Esophagus squamous epithelium (tissue), 5 donors: ENCODE measurements at regions not wholly inside any gene's neighbourhood (a gene's known extent, or its start where the extent isn't known, plus 50 kb on each side); places are given as distances from the start of the nearest gene placed in this dataset.

Source experiments
- DNase-seq: peaks from one replicate; lab custom pipeline; 2025; lab: John Stamatoyannopoulos, UW
- H3K27ac ChIP-seq, 4 donors: fragments of 200-600 bp; sonication (generic); one replicate each; pipeline ENCODE4 v1.5.1; 2016 to 2019; ENCODE audit warnings: mild to moderate bottlenecking in 1 of 4
- H3K27me3 ChIP-seq, 4 donors: fragments of 200-600 bp; sonication (generic); 1 replicate in 3 of 4; 2 replicates in 1 of 4; pipeline versions ENCODE4 v1.5.1 to v1.6.0; 2017 to 2021; ENCODE audit warnings: antibody characterized with exemption in 1 of 4
- H3K36me3 ChIP-seq, 3 donors: fragments of 200-600 bp; sonication (generic); one replicate each; pipeline ENCODE4 v1.5.1; 2016 to 2019
- H3K4me1 ChIP-seq, 3 donors: fragments of 200-600 bp; sonication (generic); one replicate each; pipeline ENCODE4 v1.5.1; 2017 to 2019
- H3K4me3 ChIP-seq, 4 donors: fragments of 200-600 bp; sonication (generic); 1 replicate in 3 of 4; 2 replicates in 1 of 4; pipeline ENCODE4 v1.5.1; 2016 to 2019; ENCODE audit warnings: mild to moderate bottlenecking in 2 of 4, moderate library complexity in 1 of 4
- H3K9me3 ChIP-seq, 3 donors: fragments of 200-600 bp; sonication (generic); one replicate each; pipeline ENCODE4 v1.5.1; 2016 to 2019
- POLR2A ChIP-seq, 4 donors: fragments of 450-650 bp; IDR thresholded peaks; one replicate each; pipeline ENCODE4 v1.6.1; 2017; ENCODE audit warnings: antibody characterized with exemption in 4 of 4, mild to moderate bottlenecking in 4 of 4, moderate library complexity in 3 of 4
- WGBS, 2 donors: methylation state at CpG; one replicate each; pipeline ENCODE4 v1.1.5; 2018; 5-methylcytosine and 5-hydroxymethylcytosine counted together
- intact Hi-C: fragments of 100-400 bp; cut with DNase I; formaldehyde crosslinking; loops from one replicate; pipeline ENCODE4 v1.15.0; 2022
- TF ChIP-seq, protein P1 (sequence below), 6 experiments: fragments of 450-650 bp in 4 of 6; fragments of 200-600 bp in 2 of 6; sonication (generic) in 2 of 6; IDR thresholded peaks; one replicate each; pipeline ENCODE4 v1.5.1; 2016 to 2019; ENCODE audit warnings: antibody characterized with exemption in 6 of 6, mild to moderate bottlenecking in 4 of 6, moderate library complexity in 4 of 6
- donor health status: DM: yes; HTN: yes; CAD: no.

DNA sequence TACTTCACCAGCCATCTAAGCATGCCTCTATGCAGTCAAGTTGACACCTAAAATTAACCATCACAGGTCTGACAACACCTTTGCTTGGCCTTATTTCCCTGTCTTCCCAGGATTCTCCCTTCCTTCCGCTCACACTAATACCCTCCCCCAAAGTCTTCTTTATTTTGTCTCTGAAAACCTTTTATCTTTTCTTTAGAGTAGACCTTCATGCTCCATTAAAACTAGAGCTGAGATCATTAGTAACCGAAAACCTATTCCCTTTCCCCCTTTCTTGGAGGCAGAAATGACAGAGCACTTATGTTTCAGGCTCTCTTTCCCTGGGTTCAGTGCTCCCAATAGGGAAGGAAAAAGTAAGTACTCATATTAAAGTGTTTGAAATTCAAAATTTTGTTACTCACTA lies 423.8 kb downstream of the YTHDC2 start:
- 62 to 81% methylated on average over 2 of the region's 2 CpGs for WGBS, 2 donors
- intact Hi-C loops: no loop called here
- Histone ChIP-seq H3K4me1 (no peaks in the 10 kb centered on the region), H3K27ac (no peak overlapping the region), H3K36me3 (no peaks in the 10 kb centered on the region), H3K9me3 (no peaks in the 10 kb centered on the region), H3K27me3 (no peaks in the 10 kb centered on the region), H3K4me3 (no peak overlapping the region)
- TF ChIP-seq POLR2A (IDR thresholded peaks at IDR 0.05): no peak
- TF ChIP-seq, protein P1, sequence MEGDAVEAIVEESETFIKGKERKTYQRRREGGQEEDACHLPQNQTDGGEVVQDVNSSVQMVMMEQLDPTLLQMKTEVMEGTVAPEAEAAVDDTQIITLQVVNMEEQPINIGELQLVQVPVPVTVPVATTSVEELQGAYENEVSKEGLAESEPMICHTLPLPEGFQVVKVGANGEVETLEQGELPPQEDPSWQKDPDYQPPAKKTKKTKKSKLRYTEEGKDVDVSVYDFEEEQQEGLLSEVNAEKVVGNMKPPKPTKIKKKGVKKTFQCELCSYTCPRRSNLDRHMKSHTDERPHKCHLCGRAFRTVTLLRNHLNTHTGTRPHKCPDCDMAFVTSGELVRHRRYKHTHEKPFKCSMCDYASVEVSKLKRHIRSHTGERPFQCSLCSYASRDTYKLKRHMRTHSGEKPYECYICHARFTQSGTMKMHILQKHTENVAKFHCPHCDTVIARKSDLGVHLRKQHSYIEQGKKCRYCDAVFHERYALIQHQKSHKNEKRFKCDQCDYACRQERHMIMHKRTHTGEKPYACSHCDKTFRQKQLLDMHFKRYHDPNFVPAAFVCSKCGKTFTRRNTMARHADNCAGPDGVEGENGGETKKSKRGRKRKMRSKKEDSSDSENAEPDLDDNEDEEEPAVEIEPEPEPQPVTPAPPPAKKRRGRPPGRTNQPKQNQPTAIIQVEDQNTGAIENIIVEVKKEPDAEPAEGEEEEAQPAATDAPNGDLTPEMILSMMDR (IDR thresholded peaks at IDR 0.05): no peak
- DNase-seq: no peak

DNA sequence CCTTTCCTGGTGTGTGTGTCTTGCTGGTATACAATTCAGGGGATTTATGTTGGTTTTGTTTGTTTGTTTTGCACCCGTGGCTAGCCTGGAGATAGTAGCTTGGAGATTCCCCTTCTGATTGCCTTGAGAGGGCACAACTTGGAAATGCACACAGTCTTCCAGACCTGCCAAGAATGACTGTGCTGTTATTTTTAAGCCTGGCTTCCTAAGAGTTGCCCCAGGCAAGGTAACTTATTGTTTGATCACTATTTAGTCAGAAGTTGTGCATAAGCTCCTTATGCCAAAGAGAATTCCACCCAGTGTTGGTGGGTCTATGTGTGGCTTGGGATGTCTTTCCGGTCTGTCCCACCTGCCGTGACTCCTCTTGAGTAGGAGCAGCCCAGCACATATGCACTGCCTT lies 421.9 kb upstream of the KCNN2 start:
- Histone ChIP-seq H3K36me3 (no peaks in the 10 kb centered on the region), H3K4me1 (no peaks in the 10 kb centered on the region), H3K9me3 (no peaks in the 10 kb centered on the region), H3K27ac (no peak overlapping the region), H3K4me3 (no peak overlapping the region), H3K27me3 (no peaks in the 10 kb centered on the region)
- no peak for TF ChIP-seq POLR2A (IDR thresholded peaks at IDR 0.05)
- TF ChIP-seq, protein P1 (IDR thresholded peaks at IDR 0.05): no peak
- WGBS, 2 donors: 46 to 63% methylated on average over 3 of the region's 3 CpGs
- no peak for DNase-seq
- intact Hi-C loops: no loop called here

GRCh38 chr5:113950186-113950585 lies 411.7 kb upstream of the KCNN2 start:
- TF ChIP-seq, protein P1 (IDR thresholded peaks at IDR 0.05): no peak
- no peak for TF ChIP-seq POLR2A (IDR thresholded peaks at IDR 0.05)
- Histone ChIP-seq H3K36me3 (no peaks in the 10 kb centered on the region), H3K4me3 (no peak overlapping the region), H3K27ac (no peak overlapping the region), H3K27me3 (no peaks in the 10 kb centered on the region), H3K9me3 (no peaks in the 10 kb centered on the region), H3K4me1 (no peaks in the 10 kb centered on the region)
- no peak for DNase-seq
- 44 to 53% methylated on average over 2 of the region's 2 CpGs for WGBS, 2 donors
- intact Hi-C loops: no loop called here

- H3K27ac ChIP-seq: no peak overlapping the region
- intact Hi-C loops: no loop called here
- WGBS, 2 donors: 79 to 83% methylated on average over 3 of the region's 3 CpGs
- DNase-seq: no peak
- H3K9me3 ChIP-seq: no peaks in the 10 kb centered on the region
- no peaks in the 10 kb centered on the region for H3K4me1 ChIP-seq
- no peak for TF ChIP-seq POLR2A (IDR thresholded peaks at IDR 0.05)
- TF ChIP-seq, protein P1 (IDR thresholded peaks at IDR 0.05): no peak
- no peaks in the 10 kb centered on the region for H3K36me3 ChIP-seq
- no peak overlapping the region for H3K4me3 ChIP-seq
- H3K27me3 ChIP-seq: no peaks in the 10 kb centered on the region
Measured at GRCh38 chr5:113965225-113965624, 396.6 kb upstream of the KCNN2 start.

DNA sequence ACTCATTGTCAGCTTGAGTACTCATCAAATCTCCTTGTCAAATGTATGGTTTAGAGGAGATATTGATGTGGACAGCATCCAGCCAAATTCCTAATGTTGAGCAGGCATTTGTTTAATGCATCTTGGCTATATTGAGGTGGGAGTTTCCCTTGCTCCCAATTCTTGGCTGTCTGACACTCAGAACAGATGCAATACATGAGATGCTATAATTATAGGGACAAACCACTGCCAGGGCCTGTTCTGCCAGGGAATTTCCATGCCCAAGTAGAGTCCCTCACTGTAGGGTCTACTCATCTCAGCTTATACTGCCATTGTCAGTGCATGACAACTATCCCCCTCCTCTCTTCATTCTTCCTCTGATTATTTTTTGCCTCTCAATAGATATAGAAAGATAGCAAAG lies 392.0 kb upstream of the KCNN2 start:
- Histone ChIP-seq H3K4me3 (no peak overlapping the region), H3K4me1 (no peaks in the 10 kb centered on the region), H3K27me3 (no peaks in the 10 kb centered on the region), H3K27ac (no peak overlapping the region), H3K9me3 (no peaks in the 10 kb centered on the region), H3K36me3 (no peaks in the 10 kb centered on the region)
- DNase-seq: no peak
- intact Hi-C loops: no loop called here
- TF ChIP-seq, protein P1 (IDR thresholded peaks at IDR 0.05): no peak
- no peak for TF ChIP-seq POLR2A (IDR thresholded peaks at IDR 0.05)
